NCI-H1417 treated with DMSO at 0.1 percent for 48 hours (cell line): ENCODE measurements at regions not wholly inside any gene's neighbourhood (a gene's known extent, or its start where the extent isn't known, plus 50 kb on each side); places are given as distances from the start of the nearest gene placed in this dataset.
"Not testable (repeated sequence)": the region's sequence is repeated elsewhere in the genome, so short reads cannot be mapped to it uniquely, and the experiment has no call there.

Experiments
- DNase-seq: peaks from one replicate; lab custom pipeline; 2025; lab: John Stamatoyannopoulos, UW

DNA sequence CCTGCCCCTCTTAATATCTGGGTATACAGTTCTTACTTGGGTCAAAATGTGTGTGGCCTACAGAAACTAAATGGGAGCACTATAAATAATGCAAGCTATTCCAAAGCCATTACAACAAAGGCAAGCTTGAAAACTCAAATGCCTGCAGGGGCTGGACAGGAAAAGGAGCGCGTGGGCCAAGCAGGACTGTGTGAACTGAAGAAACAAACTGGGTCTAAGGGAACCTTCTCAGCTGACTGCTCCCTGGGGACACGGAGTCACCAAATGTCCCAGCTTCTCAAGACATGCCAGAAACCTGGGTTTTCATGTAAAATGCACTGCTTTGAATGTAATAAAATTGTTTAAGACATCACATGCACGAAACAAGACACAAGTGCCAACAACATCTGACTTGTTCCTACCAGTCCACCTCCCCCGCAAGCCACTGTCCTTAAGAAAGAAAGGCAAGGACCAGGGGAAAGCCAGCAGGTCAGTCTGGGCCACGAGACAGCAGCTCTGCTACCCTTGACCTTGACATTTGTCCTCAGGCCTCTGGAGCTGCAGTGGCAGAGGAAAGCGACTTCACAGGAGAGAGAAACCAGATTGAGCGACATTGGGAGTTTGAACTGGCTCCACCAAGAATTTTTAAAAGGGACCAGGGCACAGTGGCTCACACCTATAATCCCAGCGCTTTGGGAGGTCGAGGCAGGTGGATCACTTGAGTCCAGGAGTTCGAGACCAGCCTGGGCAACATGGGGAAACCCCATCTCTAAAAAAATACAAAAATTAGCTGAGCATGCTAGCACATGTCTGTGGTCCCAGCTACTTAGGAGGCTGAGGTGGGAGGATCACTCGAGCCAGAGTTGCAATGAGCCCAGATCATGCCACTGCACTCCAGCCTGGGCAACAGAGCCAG, 89.7 kb upstream of the SH3BP4 start:
- no peak for DNase-seq

DNA sequence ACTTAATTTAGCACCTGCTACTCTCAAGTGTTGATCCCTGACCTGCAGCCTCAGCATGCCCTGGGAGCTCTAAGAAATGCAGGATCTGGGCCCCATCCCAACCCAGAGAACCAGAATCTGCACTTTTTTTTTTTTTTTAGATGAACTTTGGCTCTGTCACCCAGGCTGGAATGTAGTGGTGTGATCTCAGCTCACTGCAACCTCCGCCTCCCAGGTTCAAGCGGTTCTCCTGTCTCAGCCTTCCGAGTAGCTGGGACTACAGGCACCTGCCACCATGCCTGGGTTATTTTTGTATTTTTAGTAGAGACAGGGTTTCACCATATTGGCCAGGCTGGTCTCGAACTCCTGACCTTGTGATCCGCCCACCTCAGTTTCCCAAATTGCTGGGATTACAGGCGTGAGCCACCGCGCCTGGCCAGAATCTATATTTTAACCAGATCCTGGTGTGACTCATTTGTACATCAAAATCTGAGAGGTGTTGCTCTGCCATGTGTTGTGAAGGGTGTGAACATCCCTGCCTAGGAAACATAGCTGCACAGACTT, 92.4 kb upstream of the SH3BP4 start:
- not testable (repeated sequence) for DNase-seq

DNA sequence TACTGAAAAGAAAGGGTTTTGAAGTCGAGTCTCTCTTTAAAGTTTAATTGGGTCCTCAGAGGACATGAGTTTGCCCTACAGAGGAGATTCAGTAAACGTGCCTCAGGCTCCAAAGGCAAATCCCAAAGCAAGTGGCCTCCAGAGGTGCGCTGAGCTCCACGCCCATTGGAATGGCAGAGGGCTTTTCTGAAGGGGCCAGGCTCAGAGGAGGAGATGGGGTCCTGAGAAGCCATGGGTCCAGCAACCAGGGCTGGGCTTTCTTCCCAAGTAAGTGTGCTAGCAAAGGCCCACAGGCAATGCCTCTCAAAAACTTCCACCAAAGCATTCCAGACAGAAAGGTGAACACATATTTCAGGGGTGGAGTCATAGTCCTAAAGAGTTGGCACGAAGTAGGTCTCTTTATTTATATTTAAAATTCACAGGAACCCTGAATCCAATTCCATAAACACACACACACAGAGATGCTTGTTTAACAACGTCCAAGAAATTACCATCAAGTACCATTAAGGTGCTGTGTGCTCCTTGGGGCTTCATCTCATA, 93.0 kb upstream of the SH3BP4 start:
- no peak for DNase-seq

DNA sequence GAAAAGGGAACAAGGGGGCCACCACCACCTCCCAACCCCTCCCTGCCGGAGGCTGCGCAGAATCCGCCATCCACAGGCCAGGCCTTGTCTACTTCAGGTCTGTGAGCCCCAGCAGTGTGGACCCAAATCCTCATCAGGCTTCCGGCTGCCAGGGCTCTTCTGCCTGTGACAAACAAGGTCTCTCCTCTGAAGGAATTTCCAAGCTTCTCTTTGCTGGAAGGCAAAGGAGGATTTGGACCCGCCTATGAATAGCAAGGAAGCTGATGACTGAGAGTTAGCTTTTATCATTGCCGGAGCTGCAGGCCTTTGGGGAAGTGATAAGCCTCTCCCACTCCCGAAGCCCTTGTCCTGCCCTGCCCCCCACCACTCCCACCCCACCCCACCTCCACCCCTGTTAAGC, 93.7 kb upstream of the SH3BP4 start:
- DNase-seq: no peak

DNA sequence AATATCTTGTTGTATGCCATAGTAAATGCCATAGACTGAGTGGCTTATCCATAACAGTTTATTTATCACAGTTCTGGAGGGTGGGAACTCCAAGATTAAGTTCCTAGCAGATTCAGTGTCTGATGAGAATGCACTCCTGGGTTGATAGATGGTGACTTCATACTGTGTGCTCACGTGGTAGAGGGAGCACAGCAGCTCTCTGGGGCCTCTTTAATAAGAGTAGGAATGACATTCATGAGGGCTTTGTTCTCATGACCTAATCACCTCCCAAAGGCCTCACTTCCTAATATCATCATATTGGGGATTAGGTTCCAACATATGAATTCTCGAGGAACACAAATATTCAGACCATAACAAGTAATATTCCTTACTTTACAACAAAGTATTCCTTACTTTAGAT, 98.1 kb upstream of the SH3BP4 start:
- DNase-seq: no peak

DNA sequence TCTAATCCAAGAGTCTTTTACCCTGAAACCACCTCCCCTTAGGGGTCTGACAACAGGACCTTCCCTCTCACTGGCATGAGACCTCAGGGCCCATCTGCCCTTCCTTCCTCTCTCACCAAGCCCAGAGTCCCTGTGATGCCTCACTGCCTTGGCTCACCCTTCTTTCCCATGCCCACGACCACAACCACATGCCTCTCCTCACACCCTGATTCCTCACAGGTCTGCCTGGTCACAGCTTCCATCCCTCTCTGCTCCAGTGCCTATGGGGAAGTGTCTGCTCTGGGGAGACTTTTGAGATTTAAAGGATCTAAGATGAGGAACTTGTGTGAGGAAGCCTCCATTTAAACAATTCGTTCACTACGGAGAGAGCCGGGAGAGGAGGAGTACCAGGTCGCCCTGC, 98.9 kb upstream of the SH3BP4 start:
- no peak for DNase-seq

DNA sequence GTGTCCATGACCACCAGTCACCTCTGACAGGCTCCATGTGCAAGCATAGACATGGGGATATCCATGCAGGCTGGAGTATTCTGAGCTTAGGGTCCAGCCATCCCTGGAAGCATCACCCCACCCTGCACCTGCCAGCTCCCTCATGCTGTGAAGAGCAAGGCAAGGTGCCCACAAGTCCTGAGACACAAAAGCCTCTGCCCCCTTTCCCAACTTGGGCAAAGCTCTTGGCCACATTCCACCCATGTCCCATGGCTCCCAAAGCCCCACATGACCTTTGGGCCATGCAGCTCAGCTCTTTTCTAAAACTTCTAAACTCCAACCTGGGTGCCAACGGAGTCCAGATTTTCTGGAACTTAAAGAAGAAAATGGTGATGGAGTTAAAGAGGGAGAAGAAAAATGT, 99.8 kb upstream of the SH3BP4 start:
- no peak for DNase-seq

DNA sequence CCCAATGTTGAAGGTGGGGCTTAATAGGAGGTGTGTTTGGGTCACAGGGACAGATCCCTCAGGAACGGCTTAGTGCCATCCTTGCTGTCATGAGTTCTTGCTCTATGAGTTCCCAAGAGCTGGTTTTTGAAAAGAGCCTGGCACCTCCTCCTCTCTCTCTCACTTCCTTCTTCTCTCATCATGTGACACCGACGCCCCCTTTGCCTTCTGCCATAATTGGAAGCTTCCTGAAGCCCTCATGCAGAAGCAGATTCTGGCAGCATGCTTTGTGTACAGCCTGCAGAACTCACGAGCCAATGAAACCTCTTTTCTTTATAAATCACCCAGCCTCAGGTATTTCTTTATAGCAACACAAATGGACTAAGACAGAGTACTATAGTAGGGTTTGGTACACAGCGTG, 100.4 kb upstream of the SH3BP4 start:
- DNase-seq: no peak

DNA sequence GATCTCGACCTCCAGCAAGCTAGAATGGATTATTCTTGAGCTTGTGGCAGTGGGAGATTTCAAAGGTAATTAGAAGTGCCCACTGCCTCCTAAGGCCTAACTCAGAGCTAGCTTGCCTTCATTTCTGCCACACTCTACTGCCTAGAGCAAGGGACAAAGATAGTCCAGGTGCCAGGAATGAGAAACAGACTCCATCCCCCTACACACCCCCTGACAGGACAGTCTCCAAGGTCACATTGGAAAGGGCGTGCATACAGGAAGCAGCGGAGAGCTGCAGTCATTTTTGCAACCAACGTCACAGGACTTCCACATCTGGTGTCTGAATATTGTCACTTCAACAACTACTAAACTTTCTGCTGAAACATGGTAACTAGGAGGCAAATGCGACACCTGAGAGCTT, 101.0 kb upstream of the SH3BP4 start:
- DNase-seq: no peak

DNA sequence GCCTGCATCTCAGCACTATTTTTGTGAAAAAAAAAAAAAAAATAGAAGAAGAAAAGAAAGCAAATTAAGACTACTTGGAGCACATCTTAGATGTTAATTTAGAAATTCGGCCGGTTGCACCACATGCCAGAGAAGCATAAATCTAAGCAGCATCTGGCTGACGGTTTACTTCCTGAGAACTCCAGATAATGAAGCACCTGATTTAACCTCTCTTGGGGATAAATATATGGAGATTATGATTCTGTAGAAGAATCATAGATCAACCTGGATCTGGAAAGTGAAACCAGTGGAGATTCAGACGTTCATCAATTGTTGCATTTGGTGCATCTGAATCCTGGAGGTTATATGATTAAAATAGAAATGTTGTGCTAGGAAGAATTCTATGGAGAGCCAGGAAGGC, 102.1 kb upstream of the SH3BP4 start:
- no peak for DNase-seq

DNA sequence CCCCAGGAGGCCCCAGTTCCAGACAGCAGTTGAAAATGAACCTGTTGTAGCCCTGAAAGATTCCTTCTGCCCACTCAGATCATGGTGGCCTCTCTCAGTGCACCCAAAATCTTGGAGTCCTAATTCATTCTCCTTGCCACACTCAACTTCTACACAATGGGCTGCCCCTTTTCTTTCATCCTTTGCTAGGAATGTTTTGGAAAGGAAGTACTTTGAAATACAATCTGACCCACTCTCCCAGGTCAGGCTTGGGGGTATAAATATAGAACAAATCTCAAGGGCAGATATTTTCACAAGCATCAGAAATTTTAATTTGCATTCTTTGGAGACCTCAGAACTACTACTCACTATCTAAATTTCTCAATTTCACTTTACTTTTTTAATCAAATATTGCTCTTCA, 103.2 kb upstream of the SH3BP4 start:
- DNase-seq: no peak

DNA sequence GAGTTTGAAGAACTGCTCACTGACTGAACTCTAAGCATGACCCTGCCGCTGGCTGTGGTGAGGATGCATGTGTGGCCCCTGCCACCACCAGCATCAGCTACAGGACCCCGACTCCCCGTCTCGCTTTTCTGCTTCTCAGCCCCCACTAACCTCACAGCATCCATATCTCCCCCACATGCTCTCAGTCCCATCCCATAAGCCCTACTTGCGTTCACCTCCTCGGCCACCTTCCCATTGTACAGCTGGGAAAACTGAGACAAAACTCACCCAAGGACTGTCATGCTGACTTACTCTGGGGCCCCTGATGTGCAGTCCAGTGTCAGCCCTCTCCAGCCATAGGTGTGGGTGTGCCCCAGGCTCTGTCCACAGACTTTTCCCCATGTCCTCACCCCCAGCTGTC, 104.2 kb upstream of the SH3BP4 start:
- no peak for DNase-seq

DNA sequence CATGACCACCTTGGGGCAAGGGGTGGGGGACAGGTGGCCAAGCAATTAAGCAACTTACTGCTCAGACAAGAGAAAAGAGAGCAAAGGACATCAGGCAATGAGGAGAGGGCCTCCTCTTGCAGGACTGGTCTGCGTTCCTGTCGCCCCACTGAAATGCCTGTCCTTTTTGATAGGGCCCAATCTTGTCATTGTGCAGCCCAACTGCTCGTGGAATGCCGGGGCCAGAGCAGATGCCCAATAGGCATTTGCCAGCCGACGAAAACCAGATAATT, 104.5 kb upstream of the SH3BP4 start:
- DNase-seq: no peak

DNA sequence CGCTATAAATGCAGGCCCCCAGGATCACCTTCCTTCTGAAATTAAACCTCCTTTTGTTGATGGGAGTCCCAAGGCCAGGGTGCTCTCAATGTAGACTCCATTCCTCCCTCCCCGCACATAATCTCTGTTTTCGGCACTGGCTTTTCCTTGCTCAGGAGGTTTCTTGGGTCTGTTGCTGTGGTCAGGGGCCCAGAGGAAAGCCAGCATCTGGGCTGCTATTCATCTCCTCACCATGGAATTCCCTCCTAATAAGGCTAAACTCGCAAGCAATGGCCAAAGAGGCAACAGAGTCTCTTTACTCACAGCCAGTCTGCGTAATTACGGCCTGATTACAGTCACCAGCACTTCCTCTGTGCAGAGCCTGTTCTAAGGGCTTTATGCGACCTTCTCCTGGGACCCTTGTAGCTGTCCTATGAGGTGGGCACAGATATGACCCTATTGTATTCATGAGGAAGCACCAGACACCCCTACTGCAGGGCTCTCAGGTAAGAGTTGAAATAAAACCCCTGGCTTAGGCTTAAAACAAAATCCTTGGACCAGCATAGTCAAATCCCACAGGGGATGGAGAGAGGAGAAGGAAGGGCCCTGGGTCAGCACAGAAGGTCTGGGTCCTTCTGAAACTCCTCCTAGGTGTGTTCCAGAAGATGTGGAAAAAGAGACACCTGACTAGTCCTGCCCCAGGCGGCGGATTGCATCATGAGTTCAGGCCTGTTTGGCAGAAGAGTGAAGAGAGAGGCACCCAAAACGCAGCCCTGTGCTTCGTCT, 105.0 kb upstream of the SH3BP4 start:
- DNase-seq: no peak

DNA sequence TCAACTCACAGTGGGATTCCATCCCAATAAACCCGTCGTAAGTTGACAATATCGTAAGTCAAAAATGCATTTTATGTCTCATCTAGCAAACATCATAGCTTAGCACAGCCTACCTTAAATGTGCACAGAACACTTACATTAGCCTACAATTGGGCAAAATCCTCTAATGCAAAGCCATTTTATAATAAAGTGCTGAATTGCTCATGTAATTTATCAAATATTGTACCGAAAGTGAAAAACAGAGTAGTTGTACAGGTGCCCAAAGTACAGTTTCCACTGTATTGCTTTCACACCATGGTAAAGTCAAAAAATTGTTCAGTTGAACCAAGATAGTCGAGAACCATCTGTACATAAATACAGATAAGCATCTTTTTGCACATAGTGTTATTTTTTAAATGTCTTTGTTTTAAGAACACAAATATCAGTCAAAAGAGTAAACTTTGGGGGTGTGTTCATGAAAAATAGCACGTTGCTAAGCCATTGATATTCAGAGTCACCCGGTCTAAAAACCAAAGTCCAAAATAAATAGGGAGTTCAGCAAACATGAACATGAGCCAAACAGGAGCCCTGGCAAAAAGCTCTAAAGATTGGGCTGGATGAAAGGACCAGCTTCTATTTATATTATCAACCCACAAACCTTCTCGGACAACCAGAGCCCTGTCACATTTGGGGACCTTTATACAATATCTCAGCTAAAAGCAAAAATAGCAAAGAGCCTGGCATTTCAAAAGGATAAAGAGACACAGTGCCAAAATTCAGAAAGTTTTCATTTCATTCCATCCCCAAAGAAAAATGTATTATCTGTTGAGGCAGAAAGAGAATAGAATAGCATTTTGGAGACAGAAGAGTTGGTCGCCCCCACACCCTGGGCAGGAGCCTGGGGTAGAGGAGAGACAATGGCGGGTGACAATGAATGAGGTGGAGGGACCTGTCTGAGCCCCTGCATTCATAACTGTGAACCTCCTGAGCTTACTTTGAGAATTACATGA, 105.9 kb upstream of the SH3BP4 start:
- DNase-seq: no peak

DNA sequence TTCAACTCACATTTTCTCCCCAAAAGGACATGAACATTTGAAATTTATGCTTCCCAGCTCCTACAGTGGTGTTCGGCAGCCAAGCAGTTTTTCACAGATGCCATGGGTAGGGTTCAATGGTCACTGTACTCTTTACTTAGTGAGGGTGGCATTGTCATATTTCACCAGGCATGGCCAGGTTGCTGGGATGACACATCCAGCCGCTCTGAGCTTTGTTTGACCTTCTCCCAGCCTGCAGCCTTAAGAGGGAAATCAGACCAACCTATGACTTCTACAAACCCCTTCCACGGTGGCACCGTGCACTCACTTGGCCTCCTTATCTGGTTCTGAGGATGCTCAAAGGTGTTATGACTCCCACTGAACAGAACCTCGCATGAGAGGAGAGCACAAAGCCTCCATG, 108.4 kb upstream of the SH3BP4 start:
- DNase-seq: no peak

DNA sequence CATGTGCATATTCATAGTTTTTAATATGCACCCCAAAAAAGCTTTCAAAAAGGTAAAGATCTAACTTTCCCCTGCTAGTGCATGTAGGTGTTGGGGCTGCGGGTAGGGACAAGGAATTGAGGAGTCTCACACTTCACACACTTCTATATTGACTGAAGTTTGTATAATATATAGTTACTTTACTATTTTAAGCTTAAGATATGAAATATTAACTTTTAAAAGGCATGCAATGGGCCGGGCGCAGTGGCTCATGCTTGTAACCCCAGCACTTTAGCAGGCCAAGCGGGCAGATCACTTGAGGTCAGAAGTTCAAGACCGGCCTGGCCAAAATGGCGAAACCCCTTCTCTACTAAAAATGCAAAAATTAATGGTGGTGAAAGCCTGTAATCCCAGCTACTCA, 109.1 kb upstream of the SH3BP4 start:
- no peak for DNase-seq

DNA sequence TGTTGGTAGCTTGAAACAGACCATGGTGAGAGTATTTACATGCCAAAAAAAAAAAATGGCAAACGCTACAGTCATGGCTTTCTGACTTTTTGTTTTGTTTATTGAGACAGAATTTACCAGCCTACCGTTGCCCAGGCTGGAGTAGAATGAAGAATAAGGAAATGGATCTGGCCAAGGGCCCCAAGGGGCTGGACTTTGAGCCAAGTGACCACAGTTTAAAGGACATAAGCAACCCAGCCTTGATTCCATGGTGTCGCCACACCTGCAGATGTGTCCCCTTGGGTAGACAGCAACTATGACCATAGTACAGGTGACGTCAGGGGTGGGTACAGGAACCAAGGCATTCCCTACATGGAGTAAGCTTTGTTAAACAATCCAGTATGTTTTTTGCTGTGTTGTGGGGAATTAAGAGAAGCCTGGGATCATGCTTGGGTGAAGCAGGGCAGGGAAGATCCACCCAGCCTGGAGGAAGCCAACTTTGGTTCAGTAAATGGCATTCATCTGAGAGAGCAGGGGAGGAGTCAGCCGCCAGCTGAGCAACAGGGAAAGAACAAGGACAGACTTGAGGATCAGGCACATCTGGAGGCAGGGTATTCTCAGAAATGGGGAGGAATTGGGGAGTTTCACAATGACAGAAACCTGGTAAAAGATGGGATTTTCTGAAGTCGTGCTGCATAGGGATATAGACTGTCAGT, 110.3 kb upstream of the SH3BP4 start:
- no peak for DNase-seq

DNA sequence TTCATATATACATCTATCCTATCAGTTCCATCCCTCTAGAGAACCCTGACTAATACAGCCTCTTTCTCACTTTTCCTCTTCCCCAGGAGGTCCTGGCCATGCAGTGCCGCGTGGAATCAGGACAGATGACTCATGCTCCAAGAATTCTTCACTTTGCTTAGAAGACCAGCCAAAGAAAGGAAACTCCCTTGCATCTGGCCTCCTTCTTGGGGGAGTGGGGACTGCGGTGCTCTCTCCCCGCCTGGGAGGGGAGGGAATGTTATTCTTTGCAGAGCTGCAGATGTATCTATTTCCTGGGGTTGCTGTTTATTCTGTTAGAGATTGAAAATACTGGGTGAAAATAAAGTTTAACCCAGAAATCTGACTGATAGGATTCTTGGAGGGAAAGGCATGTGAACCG, 111.5 kb upstream of the SH3BP4 start:
- no peak for DNase-seq

DNA sequence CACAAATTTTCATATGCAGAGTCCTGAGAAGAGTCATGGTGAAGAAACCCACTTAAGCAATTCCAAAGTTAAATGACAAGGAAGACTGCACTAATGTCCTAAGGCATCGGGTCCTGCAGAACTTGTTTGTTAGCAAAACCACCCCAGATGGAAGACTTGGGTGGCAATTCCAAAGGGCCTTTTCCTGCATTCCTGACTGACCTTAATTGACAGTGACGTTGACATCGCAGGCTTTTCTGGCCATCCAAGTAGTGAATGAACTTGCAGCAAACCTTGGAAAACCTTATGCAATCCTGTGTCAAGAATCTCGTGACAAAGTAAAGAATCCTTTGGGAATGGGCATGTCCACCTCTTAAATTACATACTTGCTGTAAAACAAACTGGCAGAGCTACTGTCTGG, 112.5 kb upstream of the SH3BP4 start:
- DNase-seq: no peak

DNA sequence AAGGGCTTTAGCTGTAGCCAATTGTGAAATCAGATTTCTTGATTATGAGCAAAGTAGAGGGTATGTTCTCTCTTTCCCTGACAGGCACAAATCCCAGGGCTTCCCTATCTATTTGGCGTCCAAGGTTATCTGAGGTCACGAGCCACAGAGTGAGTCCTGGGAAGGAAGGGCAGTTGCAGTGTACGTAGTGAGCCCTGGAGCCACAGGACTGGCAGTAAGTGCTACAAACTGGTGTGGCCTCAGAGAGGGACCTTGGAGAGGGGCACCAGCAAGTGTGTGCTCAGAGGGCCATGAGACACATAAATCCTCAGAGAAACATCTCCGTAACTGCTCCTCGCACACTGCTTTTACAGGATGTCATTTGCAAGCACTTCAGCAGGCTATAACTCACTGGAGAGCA, 115.5 kb upstream of the SH3BP4 start:
- no peak for DNase-seq
